ENCODE measurements at regions not wholly inside any gene's neighbourhood (a gene's known extent, or its start where the extent isn't known, plus 50 kb on each side); places are given as distances from the start of the nearest gene placed in this dataset.

- no peak overlapping the region for H2AFZ ChIP-seq (ENCODE audit: low read length)
- H3K4me3 ChIP-seq (ENCODE audit: low read length), result no peak overlapping the region
- H3K4me2 ChIP-seq (ENCODE audit: low read length), result no peak overlapping the region
- CTCF ChIA-PET, result no interaction called here
- no peaks in the 10 kb centered on the region for H3K79me2 ChIP-seq (ENCODE audit: low read length)
- intact Hi-C loops (cut with micrococcal nuclease), result no loop called here
- H3K36me3 ChIP-seq (ENCODE audit: low read depth, low read length), result no peaks in the 10 kb centered on the region
- no peaks in the 10 kb centered on the region for H3K9me2 ChIP-seq (replicated peaks; ENCODE audit: low read length)
- H3K27me3 ChIP-seq (ENCODE audit: low read length), result no peaks in the 10 kb centered on the region
- TF ChIP-seq CTCF (conservative IDR thresholded peaks at IDR 0.05; ENCODE audit: low read depth, low read length) (no peak), EZH2 (IDR thresholded peaks at IDR 0.05; ENCODE audit: low read length, unreplicated experiment) (no peak), EZH2phosphoT487 (IDR thresholded peaks at IDR 0.05; ENCODE audit: borderline replicate concordance, low read length) (no peak)
- POLR2A ChIA-PET (ENCODE audit: unreplicated experiment), result no interaction called here
- no peak overlapping the region for H3K27ac ChIP-seq (ENCODE audit: low read length)
- DNase-seq, result no peak
- no peak for ATAC-seq
- H3K4me1 ChIP-seq (ENCODE audit: insufficient read depth, low read length), result no peaks in the 10 kb centered on the region
- H3K9ac ChIP-seq (ENCODE audit: low read length), result no peak overlapping the region
- no peaks in the 10 kb centered on the region for H4K20me1 ChIP-seq (ENCODE audit: low read length)
- H3K9me3 ChIP-seq (ENCODE audit: low read length), result peaks cover 13% of the 10 kb centered on the region
- H3F3A ChIP-seq (ENCODE audit: low read length, unreplicated experiment), result no peaks in the 10 kb centered on the region
- no TSS peak for BruUV-seq (replicated peaks)
These were observed 95.0 kb upstream of the CABCOCO1 start for GRCh38 chr10:61567729-61568128.

- POLR2A ChIA-PET (ENCODE audit: unreplicated experiment), result interaction anchor here (0.5 to 0.6 kb wide), 2 partner anchors 272 to 337 kb away, joined by 3 to 33 read pairs; no protein-coding TSS in a partner anchor
- no peak overlapping the region for H3K4me2 ChIP-seq (ENCODE audit: low read length)
- no peak for TF ChIP-seq CTCF (conservative IDR thresholded peaks at IDR 0.05; ENCODE audit: low read depth, low read length)
- no peak for TF ChIP-seq EZH2phosphoT487 (IDR thresholded peaks at IDR 0.05; ENCODE audit: borderline replicate concordance, low read length)
- no peak for TF ChIP-seq EZH2 (IDR thresholded peaks at IDR 0.05; ENCODE audit: low read length, unreplicated experiment)
- H3K79me2 ChIP-seq (ENCODE audit: low read length), result no peaks in the 10 kb centered on the region
- H4K20me1 ChIP-seq (ENCODE audit: low read length), result no peaks in the 10 kb centered on the region
- no peak overlapping the region for H2AFZ ChIP-seq (ENCODE audit: low read length)
- no peaks in the 10 kb centered on the region for H3K9me2 ChIP-seq (replicated peaks; ENCODE audit: low read length)
- no peak overlapping the region for H3K27ac ChIP-seq (ENCODE audit: low read length)
- CTCF ChIA-PET, result no interaction called here
- H3K9ac ChIP-seq (ENCODE audit: low read length), result no peak overlapping the region
- no TSS peak for BruUV-seq (replicated peaks)
- H3K4me1 ChIP-seq (ENCODE audit: insufficient read depth, low read length), result no peaks in the 10 kb centered on the region
- DNase-seq (no peak), ATAC-seq (no peak)
- no peaks in the 10 kb centered on the region for H3F3A ChIP-seq (ENCODE audit: low read length, unreplicated experiment)
- H3K4me3 ChIP-seq (ENCODE audit: low read length), result no peak overlapping the region
- intact Hi-C loops (cut with micrococcal nuclease), result no loop called here
- no peaks in the 10 kb centered on the region for H3K36me3 ChIP-seq (ENCODE audit: low read depth, low read length)
- peaks cover 13% of the 10 kb centered on the region for H3K9me3 ChIP-seq (ENCODE audit: low read length)
- no peaks in the 10 kb centered on the region for H3K27me3 ChIP-seq (ENCODE audit: low read length)
These were observed 96.7 kb upstream of the CABCOCO1 start for GRCh38 chr10:61565819-61566560.

- CTCF ChIA-PET, result no interaction called here
These were observed 98.3 kb upstream of the CABCOCO1 start for GRCh38 chr10:61564444-61564843.

More at GRCh38 chr10:61564444-61564843, 98.3 kb upstream of the CABCOCO1 start:
- H2AFZ ChIP-seq (ENCODE audit: low read length), result no peak overlapping the region
- ATAC-seq, result no peak
- no TSS peak for BruUV-seq (replicated peaks)
- no peaks in the 10 kb centered on the region for H3K9me2 ChIP-seq (replicated peaks; ENCODE audit: low read length)
- H4K20me1 ChIP-seq (ENCODE audit: low read length), result no peaks in the 10 kb centered on the region
- no peaks in the 10 kb centered on the region for H3K79me2 ChIP-seq (ENCODE audit: low read length)
- H3K9me3 ChIP-seq (ENCODE audit: low read length), result no peaks in the 10 kb centered on the region
- intact Hi-C loops (cut with micrococcal nuclease), result no loop called here
- H3K27me3 ChIP-seq (ENCODE audit: low read length), result 0 out of 2 replicates have a peak, but pooled peaks cover 3% of the 10 kb centered on the region
- H3K27ac ChIP-seq (ENCODE audit: low read length), result no peak overlapping the region
- H3K36me3 ChIP-seq (ENCODE audit: low read depth, low read length), result no peaks in the 10 kb centered on the region
- no peaks in the 10 kb centered on the region for H3F3A ChIP-seq (ENCODE audit: low read length, unreplicated experiment)
- DNase-seq, result no peak
- H3K4me1 ChIP-seq (ENCODE audit: insufficient read depth, low read length), result no peaks in the 10 kb centered on the region
- H3K4me2 ChIP-seq (ENCODE audit: low read length), result no peak overlapping the region
- POLR2A ChIA-PET (ENCODE audit: unreplicated experiment), result no interaction called here
- H3K4me3 ChIP-seq (ENCODE audit: low read length), result no peak overlapping the region
- TF ChIP-seq EZH2 (IDR thresholded peaks at IDR 0.05; ENCODE audit: low read length, unreplicated experiment) (no peak), EZH2phosphoT487 (IDR thresholded peaks at IDR 0.05; ENCODE audit: borderline replicate concordance, low read length) (no peak), CTCF (conservative IDR thresholded peaks at IDR 0.05; ENCODE audit: low read depth, low read length) (no peak)
- H3K9ac ChIP-seq (ENCODE audit: low read length), result no peak overlapping the region

All from PC-3 (cell line).